PC-9 (cell line): ENCODE measurements at regions not wholly inside any gene's neighbourhood (a gene's known extent, or its start where the extent isn't known, plus 50 kb on each side); places are given as distances from the start of the nearest gene placed in this dataset.

Source experiments
- CTCF ChIP-seq: fragments of 200-600 bp; sonication (generic); conservative IDR thresholded peaks from 2 replicates; pipeline ENCODE4 v1.6.1; 2017; ENCODE audit warnings: mixed run types, antibody characterized with exemption, mild to moderate bottlenecking, moderate library complexity
- EZH2 ChIP-seq: fragments of 200-600 bp; sonication (generic); IDR thresholded peaks from 2 replicates; pipeline ENCODE4 v1.8.0; 2017; ENCODE audit warnings: antibody characterized with exemption, low read depth

- TF ChIP-seq CTCF (no peak), EZH2 (no peak)
These were observed 73.9 kb upstream of the SLC6A11 start for GRCh38 chr3:10741891-10742671.
